ENCODE measurements at regions not wholly inside any gene's neighbourhood (a gene's known extent, or its start where the extent isn't known, plus 50 kb on each side); places are given as distances from the start of the nearest gene placed in this dataset.

DNA sequence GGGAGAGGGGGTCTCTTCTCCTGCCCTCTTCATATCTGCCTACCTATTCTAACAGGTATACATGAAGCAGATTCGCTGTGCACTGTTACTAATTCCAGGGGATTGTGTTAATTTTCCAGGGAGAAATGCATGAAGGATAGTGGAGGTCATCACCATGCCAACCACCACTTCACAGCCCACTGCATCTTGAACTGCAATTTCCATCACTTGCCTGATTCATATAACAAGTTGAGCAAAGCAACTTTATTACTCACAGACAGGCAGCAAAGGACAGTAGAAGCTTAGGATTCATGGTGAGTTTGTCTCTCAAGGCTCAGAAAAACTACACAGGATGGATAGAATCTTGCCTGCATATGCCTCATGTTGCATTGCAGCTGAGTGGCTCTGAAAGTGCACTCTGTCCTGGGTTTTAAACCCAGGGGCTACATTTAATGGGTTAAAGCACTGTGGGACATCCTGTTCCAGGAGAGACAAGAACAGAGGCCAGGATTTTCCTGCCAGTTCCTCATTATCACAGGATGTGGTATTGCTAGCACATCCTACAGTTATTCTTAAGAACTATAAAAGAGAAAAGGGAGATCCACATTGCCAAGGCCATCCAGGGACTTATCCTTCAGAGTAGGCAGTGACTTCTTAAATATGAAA lies 136.9 kb upstream of the PRSS1 start:
- no peak overlapping the region for H3K4me3 ChIP-seq
- H3K79me2 ChIP-seq (replicated peaks; ENCODE audit: insufficient read depth) = no peaks in the 10 kb centered on the region
- Mint-ChIP-seq H3K27me3 (ENCODE audit: insufficient read depth, low read depth, poor library complexity) (no peaks in the 10 kb centered on the region), H3K27ac (no peak overlapping the region), H3K36me3 (ENCODE audit: low read depth) (no peaks in the 10 kb centered on the region), H3K4me1 (peaks cover 8% of the 10 kb centered on the region; the same call in 2 of the 3 replicates), H3K9me3 (no peaks in the 10 kb centered on the region), H3K4me3 (no peak overlapping the region)
- H2AFZ ChIP-seq = 0 out of 2 replicates have a peak overlapping the region, but pooled peaks have one; percentile 64
- DNase-seq (ENCODE audit: low spot score) (no peak), ATAC-seq (no peak)
- no peak for TF ChIP-seq JUNB (IDR thresholded peaks at IDR 0.05; ENCODE audit: unreplicated experiment)
- no peak for TF ChIP-seq STAT1 (IDR thresholded peaks at IDR 0.05; ENCODE audit: unreplicated experiment)
- no peak for TF ChIP-seq ZNF331 (CRISPR knock-in tag; IDR thresholded peaks at IDR 0.05; ENCODE audit: low read depth)
- TF ChIP-seq, protein P1, sequence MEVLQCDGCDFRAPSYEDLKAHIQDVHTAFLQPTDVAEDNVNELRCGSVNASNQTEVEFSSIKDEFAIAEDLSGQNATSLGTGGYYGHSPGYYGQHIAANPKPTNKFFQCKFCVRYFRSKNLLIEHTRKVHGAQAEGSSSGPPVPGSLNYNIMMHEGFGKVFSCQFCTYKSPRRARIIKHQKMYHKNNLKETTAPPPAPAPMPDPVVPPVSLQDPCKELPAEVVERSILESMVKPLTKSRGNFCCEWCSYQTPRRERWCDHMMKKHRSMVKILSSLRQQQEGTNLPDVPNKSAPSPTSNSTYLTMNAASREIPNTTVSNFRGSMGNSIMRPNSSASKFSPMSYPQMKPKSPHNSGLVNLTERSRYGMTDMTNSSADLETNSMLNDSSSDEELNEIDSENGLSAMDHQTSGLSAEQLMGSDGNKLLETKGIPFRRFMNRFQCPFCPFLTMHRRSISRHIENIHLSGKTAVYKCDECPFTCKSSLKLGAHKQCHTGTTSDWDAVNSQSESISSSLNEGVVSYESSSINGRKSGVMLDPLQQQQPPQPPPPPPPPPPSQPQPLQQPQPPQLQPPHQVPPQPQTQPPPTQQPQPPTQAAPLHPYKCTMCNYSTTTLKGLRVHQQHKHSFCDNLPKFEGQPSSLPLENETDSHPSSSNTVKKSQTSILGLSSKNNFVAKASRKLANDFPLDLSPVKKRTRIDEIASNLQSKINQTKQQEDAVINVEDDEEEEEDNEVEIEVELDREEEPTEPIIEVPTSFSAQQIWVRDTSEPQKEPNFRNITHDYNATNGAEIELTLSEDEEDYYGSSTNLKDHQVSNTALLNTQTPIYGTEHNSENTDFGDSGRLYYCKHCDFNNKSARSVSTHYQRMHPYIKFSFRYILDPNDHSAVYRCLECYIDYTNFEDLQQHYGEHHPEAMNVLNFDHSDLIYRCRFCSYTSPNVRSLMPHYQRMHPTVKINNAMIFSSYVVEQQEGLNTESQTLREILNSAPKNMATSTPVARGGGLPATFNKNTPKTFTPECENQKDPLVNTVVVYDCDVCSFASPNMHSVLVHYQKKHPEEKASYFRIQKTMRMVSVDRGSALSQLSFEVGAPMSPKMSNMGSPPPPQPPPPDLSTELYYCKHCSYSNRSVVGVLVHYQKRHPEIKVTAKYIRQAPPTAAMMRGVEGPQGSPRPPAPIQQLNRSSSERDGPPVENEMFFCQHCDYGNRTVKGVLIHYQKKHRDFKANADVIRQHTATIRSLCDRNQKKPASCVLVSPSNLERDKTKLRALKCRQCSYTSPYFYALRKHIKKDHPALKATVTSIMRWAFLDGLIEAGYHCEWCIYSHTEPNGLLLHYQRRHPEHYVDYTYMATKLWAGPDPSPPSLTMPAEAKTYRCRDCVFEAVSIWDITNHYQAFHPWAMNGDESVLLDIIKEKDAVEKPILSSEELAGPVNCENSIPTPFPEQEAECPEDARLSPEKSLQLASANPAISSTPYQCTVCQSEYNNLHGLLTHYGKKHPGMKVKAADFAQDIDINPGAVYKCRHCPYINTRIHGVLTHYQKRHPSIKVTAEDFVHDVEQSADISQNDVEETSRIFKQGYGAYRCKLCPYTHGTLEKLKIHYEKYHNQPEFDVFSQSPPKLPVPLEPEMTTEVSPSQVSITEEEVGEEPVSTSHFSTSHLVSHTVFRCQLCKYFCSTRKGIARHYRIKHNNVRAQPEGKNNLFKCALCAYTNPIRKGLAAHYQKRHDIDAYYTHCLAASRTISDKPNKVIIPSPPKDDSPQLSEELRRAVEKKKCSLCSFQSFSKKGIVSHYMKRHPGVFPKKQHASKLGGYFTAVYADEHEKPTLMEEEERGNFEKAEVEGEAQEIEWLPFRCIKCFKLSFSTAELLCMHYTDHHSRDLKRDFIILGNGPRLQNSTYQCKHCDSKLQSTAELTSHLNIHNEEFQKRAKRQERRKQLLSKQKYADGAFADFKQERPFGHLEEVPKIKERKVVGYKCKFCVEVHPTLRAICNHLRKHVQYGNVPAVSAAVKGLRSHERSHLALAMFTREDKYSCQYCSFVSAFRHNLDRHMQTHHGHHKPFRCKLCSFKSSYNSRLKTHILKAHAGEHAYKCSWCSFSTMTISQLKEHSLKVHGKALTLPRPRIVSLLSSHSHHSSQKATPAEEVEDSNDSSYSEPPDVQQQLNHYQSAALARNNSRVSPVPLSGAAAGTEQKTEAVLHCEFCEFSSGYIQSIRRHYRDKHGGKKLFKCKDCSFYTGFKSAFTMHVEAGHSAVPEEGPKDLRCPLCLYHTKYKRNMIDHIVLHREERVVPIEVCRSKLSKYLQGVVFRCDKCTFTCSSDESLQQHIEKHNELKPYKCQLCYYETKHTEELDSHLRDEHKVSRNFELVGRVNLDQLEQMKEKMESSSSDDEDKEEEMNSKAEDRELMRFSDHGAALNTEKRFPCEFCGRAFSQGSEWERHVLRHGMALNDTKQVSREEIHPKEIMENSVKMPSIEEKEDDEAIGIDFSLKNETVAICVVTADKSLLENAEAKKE (CRISPR knock-in tag; IDR thresholded peaks at IDR 0.05) = no peak
- TF ChIP-seq, protein P2, sequence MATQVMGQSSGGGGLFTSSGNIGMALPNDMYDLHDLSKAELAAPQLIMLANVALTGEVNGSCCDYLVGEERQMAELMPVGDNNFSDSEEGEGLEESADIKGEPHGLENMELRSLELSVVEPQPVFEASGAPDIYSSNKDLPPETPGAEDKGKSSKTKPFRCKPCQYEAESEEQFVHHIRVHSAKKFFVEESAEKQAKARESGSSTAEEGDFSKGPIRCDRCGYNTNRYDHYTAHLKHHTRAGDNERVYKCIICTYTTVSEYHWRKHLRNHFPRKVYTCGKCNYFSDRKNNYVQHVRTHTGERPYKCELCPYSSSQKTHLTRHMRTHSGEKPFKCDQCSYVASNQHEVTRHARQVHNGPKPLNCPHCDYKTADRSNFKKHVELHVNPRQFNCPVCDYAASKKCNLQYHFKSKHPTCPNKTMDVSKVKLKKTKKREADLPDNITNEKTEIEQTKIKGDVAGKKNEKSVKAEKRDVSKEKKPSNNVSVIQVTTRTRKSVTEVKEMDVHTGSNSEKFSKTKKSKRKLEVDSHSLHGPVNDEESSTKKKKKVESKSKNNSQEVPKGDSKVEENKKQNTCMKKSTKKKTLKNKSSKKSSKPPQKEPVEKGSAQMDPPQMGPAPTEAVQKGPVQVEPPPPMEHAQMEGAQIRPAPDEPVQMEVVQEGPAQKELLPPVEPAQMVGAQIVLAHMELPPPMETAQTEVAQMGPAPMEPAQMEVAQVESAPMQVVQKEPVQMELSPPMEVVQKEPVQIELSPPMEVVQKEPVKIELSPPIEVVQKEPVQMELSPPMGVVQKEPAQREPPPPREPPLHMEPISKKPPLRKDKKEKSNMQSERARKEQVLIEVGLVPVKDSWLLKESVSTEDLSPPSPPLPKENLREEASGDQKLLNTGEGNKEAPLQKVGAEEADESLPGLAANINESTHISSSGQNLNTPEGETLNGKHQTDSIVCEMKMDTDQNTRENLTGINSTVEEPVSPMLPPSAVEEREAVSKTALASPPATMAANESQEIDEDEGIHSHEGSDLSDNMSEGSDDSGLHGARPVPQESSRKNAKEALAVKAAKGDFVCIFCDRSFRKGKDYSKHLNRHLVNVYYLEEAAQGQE (IDR thresholded peaks at IDR 0.05; ENCODE audit: unreplicated experiment) = no peak
- no peak for TF ChIP-seq EZH2phosphoT487 (IDR thresholded peaks at IDR 0.05; ENCODE audit: unreplicated experiment)
- TF ChIP-seq, protein P3, sequence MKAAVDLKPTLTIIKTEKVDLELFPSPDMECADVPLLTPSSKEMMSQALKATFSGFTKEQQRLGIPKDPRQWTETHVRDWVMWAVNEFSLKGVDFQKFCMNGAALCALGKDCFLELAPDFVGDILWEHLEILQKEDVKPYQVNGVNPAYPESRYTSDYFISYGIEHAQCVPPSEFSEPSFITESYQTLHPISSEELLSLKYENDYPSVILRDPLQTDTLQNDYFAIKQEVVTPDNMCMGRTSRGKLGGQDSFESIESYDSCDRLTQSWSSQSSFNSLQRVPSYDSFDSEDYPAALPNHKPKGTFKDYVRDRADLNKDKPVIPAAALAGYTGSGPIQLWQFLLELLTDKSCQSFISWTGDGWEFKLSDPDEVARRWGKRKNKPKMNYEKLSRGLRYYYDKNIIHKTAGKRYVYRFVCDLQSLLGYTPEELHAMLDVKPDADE (IDR thresholded peaks at IDR 0.05) = no peak
- TF ChIP-seq ZNF114 (CRISPR knock-in tag; IDR thresholded peaks at IDR 0.05) = no peak
- TF ChIP-seq NANOG (IDR thresholded peaks at IDR 0.05; ENCODE audit: borderline replicate concordance) = no peak
- no peak for TF ChIP-seq CREB1 (CRISPR knock-in tag; IDR thresholded peaks at IDR 0.05; ENCODE audit: low read depth)
- TF ChIP-seq POLR2AphosphoS5 (IDR thresholded peaks at IDR 0.05; ENCODE audit: low read depth) = no peak
- TF ChIP-seq EZH2 (IDR thresholded peaks at IDR 0.05; ENCODE audit: low read depth, unreplicated experiment) = no peak
- TF ChIP-seq, protein P4, sequence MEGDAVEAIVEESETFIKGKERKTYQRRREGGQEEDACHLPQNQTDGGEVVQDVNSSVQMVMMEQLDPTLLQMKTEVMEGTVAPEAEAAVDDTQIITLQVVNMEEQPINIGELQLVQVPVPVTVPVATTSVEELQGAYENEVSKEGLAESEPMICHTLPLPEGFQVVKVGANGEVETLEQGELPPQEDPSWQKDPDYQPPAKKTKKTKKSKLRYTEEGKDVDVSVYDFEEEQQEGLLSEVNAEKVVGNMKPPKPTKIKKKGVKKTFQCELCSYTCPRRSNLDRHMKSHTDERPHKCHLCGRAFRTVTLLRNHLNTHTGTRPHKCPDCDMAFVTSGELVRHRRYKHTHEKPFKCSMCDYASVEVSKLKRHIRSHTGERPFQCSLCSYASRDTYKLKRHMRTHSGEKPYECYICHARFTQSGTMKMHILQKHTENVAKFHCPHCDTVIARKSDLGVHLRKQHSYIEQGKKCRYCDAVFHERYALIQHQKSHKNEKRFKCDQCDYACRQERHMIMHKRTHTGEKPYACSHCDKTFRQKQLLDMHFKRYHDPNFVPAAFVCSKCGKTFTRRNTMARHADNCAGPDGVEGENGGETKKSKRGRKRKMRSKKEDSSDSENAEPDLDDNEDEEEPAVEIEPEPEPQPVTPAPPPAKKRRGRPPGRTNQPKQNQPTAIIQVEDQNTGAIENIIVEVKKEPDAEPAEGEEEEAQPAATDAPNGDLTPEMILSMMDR (conservative IDR thresholded peaks at IDR 0.05; ENCODE audit: low read depth in 2 of 2) = no peak
- no peaks in the 10 kb centered on the region for H3F3A ChIP-seq (replicated peaks; ENCODE audit: low read depth)
- H3K4me1 ChIP-seq (ENCODE audit: insufficient read depth) = no peaks in the 10 kb centered on the region; the same call in 1 of the 2 replicates
- H3K9me2 ChIP-seq (ENCODE audit: insufficient read depth) = no peaks in the 10 kb centered on the region
- no peak overlapping the region for H3K4me2 ChIP-seq
- H3K27ac ChIP-seq (ENCODE audit: low read depth) = no peak overlapping the region
- no peaks in the 10 kb centered on the region for H3K36me3 ChIP-seq (ENCODE audit: insufficient read depth)
- H4K20me1 ChIP-seq (replicated peaks; ENCODE audit: insufficient read depth) = no peaks in the 10 kb centered on the region
- no peaks in the 10 kb centered on the region for H3K27me3 ChIP-seq (ENCODE audit: insufficient read depth)

All from GM23338 (cell line).